ENCODE measurements at regions not wholly inside any gene's neighbourhood (a gene's known extent, or its start where the extent isn't known, plus 50 kb on each side); places are given as distances from the start of the nearest gene placed in this dataset.

DNA sequence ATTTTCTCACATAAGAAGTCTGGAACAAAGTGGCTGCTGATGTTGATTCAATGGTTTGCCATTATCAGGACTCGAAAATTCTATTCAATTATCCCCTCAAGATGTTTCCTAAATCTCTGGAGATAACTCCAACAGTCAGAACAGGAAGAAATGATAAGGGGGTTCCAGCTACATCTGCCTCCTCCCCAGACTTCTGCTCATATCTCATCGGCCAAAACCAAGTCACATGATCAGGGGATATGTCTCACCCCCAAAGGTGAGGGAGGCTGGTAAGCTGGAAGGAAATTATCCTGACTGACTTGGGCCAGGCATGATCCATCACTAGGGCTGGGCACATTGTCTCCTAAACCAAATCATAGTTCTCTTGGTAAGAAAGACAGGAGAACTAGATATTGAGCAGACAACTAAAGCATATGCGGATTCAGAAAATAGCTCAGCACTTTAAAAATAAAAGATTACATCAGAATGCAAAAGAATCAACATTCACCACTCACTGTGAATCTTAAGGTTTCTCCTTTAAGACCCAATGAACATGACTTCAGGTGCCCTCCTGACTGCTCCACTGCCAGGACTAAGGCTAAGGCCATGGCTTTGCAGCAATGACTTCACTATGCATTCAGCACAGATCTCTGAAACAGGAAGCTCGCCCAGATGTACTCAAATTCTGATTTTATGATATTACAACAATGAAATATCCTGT, 306.3 kb downstream of the ENC1 start:
- no peak for DNase-seq
- H3K9me3 Mint-ChIP-seq (ENCODE audit: unreplicated experiment), result no peaks in the 10 kb centered on the region
- peaks cover 1% of the 10 kb centered on the region for H3K27me3 Mint-ChIP-seq (ENCODE audit: unreplicated experiment)
- no peaks in the 10 kb centered on the region for H3K36me3 Mint-ChIP-seq (ENCODE audit: unreplicated experiment)
- H3K4me3 Mint-ChIP-seq (ENCODE audit: unreplicated experiment), result no peak overlapping the region
- H3K27ac Mint-ChIP-seq (ENCODE audit: unreplicated experiment), result no peak overlapping the region
- TF ChIP-seq CTCF (IDR thresholded peaks at IDR 0.05; ENCODE audit: partially characterized antibody, unreplicated experiment), result no peak
- H3K4me1 Mint-ChIP-seq (ENCODE audit: low read depth, unreplicated experiment), result peaks cover 27% of the 10 kb centered on the region

GRCh38 chr5:74333430-74333829, 307.1 kb downstream of the ENC1 start:
- Mint-ChIP-seq H3K27ac (ENCODE audit: unreplicated experiment) (no peak overlapping the region), H3K36me3 (ENCODE audit: unreplicated experiment) (no peaks in the 10 kb centered on the region)

GRCh38 chr5:74332682-74333081, 307.8 kb downstream of the ENC1 start:
- Mint-ChIP-seq H3K27ac (ENCODE audit: unreplicated experiment) (no peak overlapping the region), H3K4me1 (ENCODE audit: low read depth, unreplicated experiment) (peaks cover 22% of the 10 kb centered on the region), H3K4me3 (ENCODE audit: unreplicated experiment) (no peak overlapping the region), H3K27me3 (ENCODE audit: unreplicated experiment) (peaks cover 1% of the 10 kb centered on the region), H3K9me3 (ENCODE audit: unreplicated experiment) (no peaks in the 10 kb centered on the region), H3K36me3 (ENCODE audit: unreplicated experiment) (no peaks in the 10 kb centered on the region)
- DNase-seq, result no peak
- no peak for TF ChIP-seq CTCF (IDR thresholded peaks at IDR 0.05; ENCODE audit: partially characterized antibody, unreplicated experiment)

More at GRCh38 chr5:74333430-74333829, 307.1 kb downstream of the ENC1 start:
- H3K4me3 Mint-ChIP-seq (ENCODE audit: unreplicated experiment), result no peak overlapping the region
- no peak for TF ChIP-seq CTCF (IDR thresholded peaks at IDR 0.05; ENCODE audit: partially characterized antibody, unreplicated experiment)
- no peak for DNase-seq
- no peaks in the 10 kb centered on the region for H3K9me3 Mint-ChIP-seq (ENCODE audit: unreplicated experiment)
- peaks cover 27% of the 10 kb centered on the region for H3K4me1 Mint-ChIP-seq (ENCODE audit: low read depth, unreplicated experiment)
- H3K27me3 Mint-ChIP-seq (ENCODE audit: unreplicated experiment), result peaks cover 1% of the 10 kb centered on the region

- no peak for DNase-seq
- Mint-ChIP-seq H3K4me1 (ENCODE audit: low read depth, unreplicated experiment) (peaks cover 17% of the 10 kb centered on the region), H3K36me3 (ENCODE audit: unreplicated experiment) (no peaks in the 10 kb centered on the region), H3K27ac (ENCODE audit: unreplicated experiment) (no peak overlapping the region), H3K27me3 (ENCODE audit: unreplicated experiment) (peaks cover 1% of the 10 kb centered on the region), H3K9me3 (ENCODE audit: unreplicated experiment) (no peaks in the 10 kb centered on the region), H3K4me3 (ENCODE audit: unreplicated experiment) (no peak overlapping the region)
- no peak for TF ChIP-seq CTCF (IDR thresholded peaks at IDR 0.05; ENCODE audit: partially characterized antibody, unreplicated experiment)
These were observed 308.5 kb downstream of the ENC1 start for GRCh38 chr5:74332006-74332405.

DNA sequence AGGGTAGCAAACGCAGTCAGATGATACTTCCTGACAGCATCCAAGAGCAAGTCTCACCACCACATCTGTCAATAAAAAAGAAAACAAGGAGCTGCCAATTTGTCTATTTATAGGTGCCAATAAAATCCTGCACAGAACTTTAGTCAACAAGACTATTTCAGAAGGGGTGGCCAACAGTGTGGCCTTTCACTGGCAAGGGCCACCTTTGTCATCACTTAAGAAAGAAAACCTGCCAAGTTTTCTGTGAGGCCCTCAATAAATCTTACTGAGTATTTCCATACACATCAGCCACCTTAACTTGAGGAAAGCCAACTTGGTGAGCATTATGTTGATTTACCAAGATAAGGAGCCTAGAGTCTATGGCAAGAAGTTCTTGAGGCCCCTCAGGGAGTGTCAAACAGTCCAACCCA, 312.3 kb downstream of the ENC1 start:
- H3K4me1 Mint-ChIP-seq (ENCODE audit: low read depth, unreplicated experiment), result no peaks in the 10 kb centered on the region
- no peak for TF ChIP-seq CTCF (IDR thresholded peaks at IDR 0.05; ENCODE audit: partially characterized antibody, unreplicated experiment)
- H3K27ac Mint-ChIP-seq (ENCODE audit: unreplicated experiment), result no peak overlapping the region
- no peak for DNase-seq
- H3K27me3 Mint-ChIP-seq (ENCODE audit: unreplicated experiment), result no peaks in the 10 kb centered on the region
- H3K36me3 Mint-ChIP-seq (ENCODE audit: unreplicated experiment), result no peaks in the 10 kb centered on the region
- no peak overlapping the region for H3K4me3 Mint-ChIP-seq (ENCODE audit: unreplicated experiment)
- no peaks in the 10 kb centered on the region for H3K9me3 Mint-ChIP-seq (ENCODE audit: unreplicated experiment)
